Duodenal mucosa (tissue), 2 donors: ENCODE measurements at regions not wholly inside any gene's neighbourhood (a gene's known extent, or its start where the extent isn't known, plus 50 kb on each side); places are given as distances from the start of the nearest gene placed in this dataset.

Experiments
- H3K27ac ChIP-seq: one replicate; pipeline ENCODE4 v1.7.0; 2013; ENCODE audit warnings: low read depth, low read length
- H3K27me3 ChIP-seq, 2 donors: one replicate each; pipeline ENCODE4 v1.7.0; 2013; ENCODE audit warnings: low read length in 2 of 2, control low read depth in 1 of 2; ENCODE audit not compliant: insufficient read depth in 2 of 2, control insufficient read depth in 1 of 2
- H3K36me3 ChIP-seq, 2 donors: one replicate each; pipeline ENCODE4 v1.7.0; 2013; ENCODE audit warnings: low read length in 2 of 2, control low read depth in 1 of 2; ENCODE audit not compliant: insufficient read depth in 2 of 2, control insufficient read depth in 1 of 2
- H3K4me1 ChIP-seq, 2 donors: one replicate each; pipeline ENCODE4 v1.7.0; 2013; ENCODE audit warnings: low read length in 2 of 2, control low read depth in 1 of 2; ENCODE audit not compliant: insufficient read depth in 2 of 2, control insufficient read depth in 1 of 2
- H3K4me3 ChIP-seq, 2 donors: one replicate each; pipeline ENCODE4 v1.7.0; 2013; ENCODE audit warnings: low read length in 2 of 2, low read depth in 1 of 2
- H3K9ac ChIP-seq, 2 donors: one replicate each; pipeline ENCODE4 v1.7.0; 2013; ENCODE audit warnings: low read length in 2 of 2, low read depth in 1 of 2
- H3K9me3 ChIP-seq, 2 donors: one replicate each; pipeline ENCODE4 v1.7.0; 2013; ENCODE audit warnings: low read length in 2 of 2, control low read depth in 1 of 2; ENCODE audit not compliant: control insufficient read depth in 1 of 2

GRCh38 chr9:89729954-89730530, 125.2 kb downstream of the GADD45G start:
- H3K36me3 ChIP-seq = no peaks in the 10 kb centered on the region

DNA sequence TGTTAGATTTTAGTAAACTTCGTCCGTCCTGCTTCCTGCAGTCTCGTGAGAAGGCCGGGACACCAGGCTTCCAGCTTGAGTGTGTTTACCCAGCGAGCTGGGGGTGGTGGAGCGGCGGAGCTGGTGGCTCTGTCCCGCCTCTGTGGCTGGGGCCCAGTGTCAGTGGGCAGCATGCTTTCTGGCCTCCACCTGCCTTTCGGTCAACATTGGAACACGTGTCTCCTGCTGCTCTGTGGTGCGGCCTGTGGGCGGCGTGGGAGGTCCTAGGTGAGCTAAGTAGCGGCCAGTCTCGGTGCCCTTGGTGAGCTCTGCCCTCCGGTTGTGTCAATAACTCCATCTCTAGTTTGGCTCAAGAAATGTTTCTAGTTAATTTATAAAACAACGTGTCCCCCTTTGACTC, 125.9 kb downstream of the GADD45G start:
- H3K9ac ChIP-seq = no peak overlapping the region
- H3K36me3 ChIP-seq = no peaks in the 10 kb centered on the region
- H3K4me1 ChIP-seq = peaks cover 14 to 17% of the 10 kb centered on the region in 2 donors
- no peaks in the 10 kb centered on the region for H3K27me3 ChIP-seq
- no peaks in the 10 kb centered on the region for H3K9me3 ChIP-seq
- H3K27ac ChIP-seq = no peak overlapping the region
- H3K4me3 ChIP-seq = no peak overlapping the region

More at GRCh38 chr9:89729954-89730530, 125.2 kb downstream of the GADD45G start:
- no peaks in the 10 kb centered on the region for H3K9me3 ChIP-seq
- no peak overlapping the region for H3K27ac ChIP-seq
- no peak overlapping the region for H3K4me3 ChIP-seq
- no peaks in the 10 kb centered on the region for H3K27me3 ChIP-seq
- H3K9ac ChIP-seq = no peak overlapping the region
- peaks cover 14 to 17% of the 10 kb centered on the region in 2 donors for H3K4me1 ChIP-seq

- Histone ChIP-seq H3K9me3 (no peaks in the 10 kb centered on the region), H3K36me3 (no peaks in the 10 kb centered on the region), H3K9ac (no peak overlapping the region), H3K27ac (no peak overlapping the region), H3K27me3 (no peaks in the 10 kb centered on the region), H3K4me3 (no peak overlapping the region), H3K4me1 (peaks cover 14 to 17% of the 10 kb centered on the region in 2 donors)
Observed at GRCh38 chr9:89731262-89732182, 126.7 kb downstream of the GADD45G start.

- Histone ChIP-seq H3K4me1 (peaks cover 14 to 17% of the 10 kb centered on the region in 2 donors), H3K4me3 (no peak overlapping the region), H3K27me3 (no peaks in the 10 kb centered on the region), H3K27ac (no peak overlapping the region), H3K36me3 (no peaks in the 10 kb centered on the region), H3K9me3 (no peaks in the 10 kb centered on the region), H3K9ac (no peak overlapping the region)
Observed at GRCh38 chr9:89732295-89732938, 127.6 kb downstream of the GADD45G start.

- no peak overlapping the region for H3K4me3 ChIP-seq
- H3K27ac ChIP-seq = no peak overlapping the region
- no peaks in the 10 kb centered on the region for H3K9me3 ChIP-seq
- no peaks in the 10 kb centered on the region for H3K27me3 ChIP-seq
- H3K9ac ChIP-seq = no peak overlapping the region
- H3K4me1 ChIP-seq = peaks cover 14 to 17% of the 10 kb centered on the region in 2 donors
- H3K36me3 ChIP-seq = no peaks in the 10 kb centered on the region
Observed at GRCh38 chr9:89732939-89733324, 128.1 kb downstream of the GADD45G start.

DNA sequence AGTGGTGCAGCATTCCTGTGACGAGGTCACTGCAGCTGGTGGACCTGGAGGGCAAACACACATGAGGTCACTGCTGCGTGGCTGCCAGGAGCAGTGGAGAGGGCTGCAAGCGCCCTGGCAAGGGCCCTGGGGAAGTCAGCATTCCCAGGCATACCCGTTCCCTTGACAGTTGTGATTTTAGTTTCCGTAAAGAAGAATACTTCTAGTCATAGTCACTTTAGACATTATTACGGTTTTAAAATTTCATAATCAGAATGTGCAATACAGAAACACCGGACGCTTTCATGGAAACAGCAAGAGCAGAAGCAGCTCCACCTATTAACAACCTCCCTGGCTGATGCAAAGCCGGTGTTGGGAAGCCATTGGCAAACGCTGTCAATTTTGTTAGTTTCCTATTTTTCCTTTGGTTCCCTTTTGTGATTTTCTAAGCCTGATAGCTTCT, 129.8 kb downstream of the GADD45G start:
- Histone ChIP-seq H3K27ac (no peak overlapping the region), H3K36me3 (no peaks in the 10 kb centered on the region), H3K9me3 (no peaks in the 10 kb centered on the region), H3K4me1 (peaks cover 14 to 23% of the 10 kb centered on the region in 2 donors), H3K27me3 (no peaks in the 10 kb centered on the region), H3K4me3 (no peak overlapping the region), H3K9ac (no peak overlapping the region)

GRCh38 chr9:89738137-89738932, 133.5 kb downstream of the GADD45G start:
- no peaks in the 10 kb centered on the region for H3K27me3 ChIP-seq
- H3K9ac ChIP-seq = no peak overlapping the region
- H3K9me3 ChIP-seq = no peaks in the 10 kb centered on the region
- peaks cover 7 to 10% of the 10 kb centered on the region in 2 donors for H3K4me1 ChIP-seq
- H3K36me3 ChIP-seq = no peaks in the 10 kb centered on the region
- H3K4me3 ChIP-seq = no peak overlapping the region
- H3K27ac ChIP-seq = no peak overlapping the region

- peaks cover 0 to under 1% of the 10 kb centered on the region in 2 donors for H3K9me3 ChIP-seq
- H3K4me1 ChIP-seq = peaks cover 7 to 10% of the 10 kb centered on the region in 2 donors
- H3K4me3 ChIP-seq = no peak overlapping the region
- H3K9ac ChIP-seq = no peak overlapping the region
- H3K36me3 ChIP-seq = no peaks in the 10 kb centered on the region
- no peaks in the 10 kb centered on the region for H3K27me3 ChIP-seq
- H3K27ac ChIP-seq = no peak overlapping the region
Observed at GRCh38 chr9:89739511-89739910, 134.7 kb downstream of the GADD45G start.

DNA sequence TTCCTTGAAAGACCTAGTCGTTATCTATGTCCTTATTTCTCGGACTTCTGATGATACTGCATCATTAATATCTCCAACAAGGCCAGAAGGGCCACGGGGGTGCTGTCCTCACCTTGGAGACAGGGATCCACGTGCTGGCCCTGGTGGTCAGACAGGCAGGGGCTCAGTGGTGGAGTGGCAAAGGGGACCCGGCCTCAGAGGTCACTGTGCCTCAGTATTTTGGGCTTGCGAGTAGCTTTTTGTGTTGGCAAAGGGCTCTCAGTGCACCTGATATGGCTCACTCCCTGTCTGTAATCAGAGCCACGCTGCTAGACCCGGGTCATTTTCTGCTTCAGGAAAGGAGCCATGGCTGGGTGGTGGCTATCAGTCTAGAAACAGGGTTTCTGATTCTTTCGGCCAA, 135.1 kb downstream of the GADD45G start:
- H3K4me3 ChIP-seq = no peak overlapping the region
- H3K9me3 ChIP-seq = peaks cover 0 to 4% of the 10 kb centered on the region in 2 donors

More for the DNA sequence above, 135.1 kb downstream of the GADD45G start:
- peaks cover 7 to 10% of the 10 kb centered on the region in 2 donors for H3K4me1 ChIP-seq
- no peak overlapping the region for H3K9ac ChIP-seq
- no peaks in the 10 kb centered on the region for H3K36me3 ChIP-seq
- H3K27ac ChIP-seq = no peak overlapping the region
- H3K27me3 ChIP-seq = no peaks in the 10 kb centered on the region
